AG04450 (cell line): ENCODE measurements at regions not wholly inside any gene's neighbourhood (a gene's known extent, or its start where the extent isn't known, plus 50 kb on each side); places are given as distances from the start of the nearest gene placed in this dataset.

ENCODE experiments used
- CTCF ChIA-PET: fragments of 300-600, 350-600 bp; formaldehyde crosslinking; extraction: SDS; loops from one replicate; lab custom pipeline; 2022; ENCODE audit warnings: antibody characterized with exemption, inconsistent platforms; lab: Charles Lee
- POLR2A ChIA-PET: fragments of 350-600 bp; formaldehyde crosslinking; extraction: SDS; loops from one replicate; lab custom pipeline; 2021; ENCODE audit warnings: antibody characterized with exemption, inconsistent platforms; lab: Yijun Ruan, JAX
- DNase-seq: peaks from one replicate; pipeline ENCODE4 v3.0.0-alpha.2; 2011; ENCODE audit warnings: low read depth, low spot score
- H3K27ac ChIP-seq: one replicate; pipeline ENCODE4 v1.5.1; 2012; ENCODE audit warnings: low read depth, low read length, control low read depth
- H3K27me3 ChIP-seq: one replicate; pipeline ENCODE4 v1.6.0; 2012; ENCODE audit warnings: low read length; ENCODE audit not compliant: control insufficient read depth, insufficient read depth
- H3K4me3 ChIP-seq: 2 replicates; pipeline ENCODE4 v1.5.1; 2011; ENCODE audit warnings: mild to moderate bottlenecking, low read depth, low read length, control low read depth
- H3K9me3 ChIP-seq: 2 replicates; pipeline ENCODE4 v1.5.1; 2012; ENCODE audit warnings: low read length; ENCODE audit not compliant: control insufficient read depth, insufficient read depth
- CTCF ChIP-seq: IDR thresholded peaks from 2 replicates; pipeline ENCODE4 v1.5.1; 2011; ENCODE audit warnings: low read depth, low read length, control low read depth, inconsistent platforms

- TF ChIP-seq CTCF = no peak
- H3K27me3 ChIP-seq = peaks cover 3% of the 10 kb centered on the region
- ChIA-PET CTCF (interaction anchor here (1.0 to 3.6 kb wide), 3 partner anchors 44 to 141 kb away, joined by 3 to 37 read pairs (median 26); no protein-coding TSS in a partner anchor), POLR2A (no interaction called here)
- no peaks in the 10 kb centered on the region for H3K9me3 ChIP-seq
- H3K4me3 ChIP-seq = no peak overlapping the region
- no peak for DNase-seq
- H3K27ac ChIP-seq = no peak overlapping the region
Observed at GRCh38 chr2:16615687-16616615, 49.7 kb downstream of the CYRIA start.

GRCh38 chr2:16615246-16615645 lies 50.4 kb downstream of the CYRIA start:
- H3K27ac ChIP-seq = no peak overlapping the region
- ChIA-PET POLR2A (no interaction called here), CTCF (interaction anchor here (0.6 to 3.6 kb wide), 4 partner anchors 21 to 144 kb away, joined by 3 to 37 read pairs (median 4); no protein-coding TSS in a partner anchor)
- no peak for DNase-seq
- H3K9me3 ChIP-seq = no peaks in the 10 kb centered on the region
- H3K4me3 ChIP-seq = no peak overlapping the region
- peaks cover 3% of the 10 kb centered on the region for H3K27me3 ChIP-seq
- no peak for TF ChIP-seq CTCF

- DNase-seq = no peak
- peaks cover 3% of the 10 kb centered on the region for H3K27me3 ChIP-seq
- ChIA-PET CTCF (interaction anchor here (1.0 to 3.6 kb wide), 6 partner anchors 8 to 145 kb away, joined by 3 to 37 read pairs (median 4); no protein-coding TSS in a partner anchor), POLR2A (no interaction called here)
- no peak overlapping the region for H3K27ac ChIP-seq
- no peaks in the 10 kb centered on the region for H3K9me3 ChIP-seq
- H3K4me3 ChIP-seq = no peak overlapping the region
- TF ChIP-seq CTCF = no peak
Observed at GRCh38 chr2:16614314-16614860, 51.2 kb downstream of the CYRIA start.

GRCh38 chr2:16613539-16614011 lies 52.1 kb downstream of the CYRIA start:
- peak; percentile 35; the same call in 1 of the 2 replicates for TF ChIP-seq CTCF
- CTCF ChIA-PET = interaction anchor here (0.6 to 3.6 kb wide), 8 partner anchors 9 to 975 kb away, joined by 3 to 37 read pairs (median 4); no protein-coding TSS in a partner anchor
- POLR2A ChIA-PET = no interaction called here
- no peak for DNase-seq
- H3K4me3 ChIP-seq = no peak overlapping the region
- H3K9me3 ChIP-seq = no peaks in the 10 kb centered on the region
- H3K27ac ChIP-seq = no peak overlapping the region
- peaks cover 3% of the 10 kb centered on the region for H3K27me3 ChIP-seq
